HCT116 (cell line): ENCODE measurements at regions not wholly inside any gene's neighbourhood (a gene's known extent, or its start where the extent isn't known, plus 50 kb on each side); places are given as distances from the start of the nearest gene placed in this dataset.

Experiments
- ATAC-seq: fragments of 200-7000 bp; cut with Tn5 transposase; 2 replicates; pipeline ENCODE4 v1.9.1; 2020; ENCODE audit warnings: mild to moderate bottlenecking, moderate library complexity
- BruUV-seq: library from RNA; stranded (reverse); fragments of 400-500 nt; replicated peaks from 2 replicates; lab custom pipeline; 2021; lab: Mats Ljungman, UMichigan
- CTCF ChIA-PET: fragments of 300-600 bp; sonication (Branson Sonifier 250); formaldehyde crosslinking; loops from one replicate; lab custom pipeline; 2021; ENCODE audit warnings: antibody characterized with exemption; lab: Charles Lee
- POLR2A ChIA-PET: fragments of 300-600, 350-600 bp; sonication (Branson Sonifier 250); formaldehyde crosslinking; loops from one replicate; lab custom pipeline; 2021; ENCODE audit warnings: antibody characterized with exemption; lab: Charles Lee
- RAD21 ChIA-PET, 2 experiments: fragments of 300-600 bp; sonication (Branson Sonifier 250); formaldehyde crosslinking; loops; one replicate each; lab custom pipeline; 2023; ENCODE audit warnings: low total read pairs in 2 of 2; ENCODE audit not compliant: uncharacterized antibody in 2 of 2, unreplicated experiment in 2 of 2, low non-redundant PET in 1 of 2; lab: Charles Lee
- DNase-seq: peaks from one replicate; pipeline ENCODE4 v3.0.0-alpha.2; 2010; ENCODE audit warnings: low read depth, low spot score
- H2AFZ ChIP-seq: fragments of 200-600 bp; shearing (Covaris generic), sonication (generic); 2 replicates; pipeline ENCODE4 v1.6.1; 2017; ENCODE audit warnings: low read depth, mixed run types, mixed read lengths, antibody characterized with exemption, low read length; ENCODE audit not compliant: poor library complexity, severe bottlenecking
- H3K27ac ChIP-seq: 2 replicates; pipeline ENCODE4 v1.5.1; 2012; ENCODE audit warnings: low read depth, low read length
- H3K27me3 ChIP-seq: fragments of 200-600 bp; sonication (generic); 2 replicates; pipeline ENCODE4 v1.6.1; 2016; ENCODE audit warnings: mixed run types, low read length, mixed read lengths; ENCODE audit not compliant: insufficient read depth
- H3K36me3 ChIP-seq, 2 experiments: fragments of 200-500 bp in 1 of 2; fragments of 200-600 bp in 1 of 2; sonication (Bioruptor generic) in 1 of 2; sonication (generic) in 1 of 2; 2 replicates each; pipeline versions ENCODE4 v1.5.1 to v1.6.1; 2014 to 2016; ENCODE audit warnings: low read length in 2 of 2, inconsistent platforms in 1 of 2, mixed read lengths in 1 of 2, mixed run types in 1 of 2; ENCODE audit not compliant: insufficient read depth in 2 of 2, control insufficient read depth in 1 of 2
- H3K4me1 ChIP-seq, 2 experiments: fragments of 200-600 bp in 1 of 2; sonication (generic) in 1 of 2; 2 replicates each; pipeline versions ENCODE4 v1.5.1 to v1.6.1; 2012 to 2017; ENCODE audit warnings: low read length in 2 of 2, inconsistent platforms in 1 of 2, mild to moderate bottlenecking in 1 of 2, mixed read lengths in 1 of 2, mixed run types in 1 of 2, moderate library complexity in 1 of 2; ENCODE audit not compliant: insufficient read depth in 2 of 2, control insufficient read depth in 1 of 2
- H3K4me2 ChIP-seq: fragments of 200-600 bp; sonication (generic); 2 replicates; pipeline ENCODE4 v1.6.1; 2017; ENCODE audit warnings: mixed run types, low read length, mixed read lengths
- H3K4me3 ChIP-seq, 2 experiments: fragments of 200-600 bp in 1 of 2; sonication (generic) in 1 of 2; replicated peaks in 1 of 2; 2 replicates each; pipeline ENCODE4 v1.5.1; 2011 to 2016; ENCODE audit warnings: low read length in 2 of 2, control low read depth in 1 of 2, low read depth in 1 of 2, mild to moderate bottlenecking in 1 of 2, mixed read lengths in 1 of 2, mixed run types in 1 of 2
- H3K79me2 ChIP-seq: fragments of 200-600 bp; sonication (generic); 2 replicates; pipeline ENCODE4 v1.6.1; 2017; ENCODE audit warnings: mild to moderate bottlenecking, mixed run types, low read length, moderate library complexity, mixed read lengths; ENCODE audit not compliant: insufficient read depth
- H3K9ac ChIP-seq: fragments of 200-600 bp; sonication (generic); 2 replicates; pipeline ENCODE4 v1.6.1; 2016; ENCODE audit warnings: low read length, mixed read lengths
- H3K9me2 ChIP-seq: fragments of 200-600 bp; sonication (generic), shearing (Covaris generic); 2 replicates; pipeline ENCODE4 v1.6.1; 2017; ENCODE audit warnings: mixed run types, mild to moderate bottlenecking, moderate library complexity; ENCODE audit not compliant: insufficient read depth
- H3K9me3 ChIP-seq, 2 experiments: fragments of 200-500 bp in 1 of 2; fragments of 200-600 bp in 1 of 2; sonication (Bioruptor generic) in 1 of 2; sonication (generic) in 1 of 2; 2 replicates each; pipeline ENCODE4 v1.6.1; 2014 to 2017; ENCODE audit warnings: low read length in 2 of 2, mixed read lengths in 2 of 2, inconsistent platforms in 1 of 2, low read depth in 1 of 2, mild to moderate bottlenecking in 1 of 2, mixed run types in 1 of 2, moderate library complexity in 1 of 2; ENCODE audit not compliant: control insufficient read depth in 1 of 2, insufficient read depth in 1 of 2
- H4K20me1 ChIP-seq: fragments of 200-600 bp; sonication (generic), shearing (Covaris generic); 2 replicates; pipeline ENCODE4 v1.6.1; 2017; ENCODE audit warnings: mixed run types, mild to moderate bottlenecking, moderate library complexity; ENCODE audit not compliant: insufficient read depth
- CBX3 ChIP-seq: IDR thresholded peaks from 2 replicates; pipeline ENCODE4 v1.6.1; 2012; ENCODE audit warnings: low read depth
- CEBPB ChIP-seq: IDR thresholded peaks from 2 replicates; pipeline ENCODE4 v1.6.1; 2012; ENCODE audit warnings: low read depth
- CTCF ChIP-seq, 3 experiments: fragments of 200-600 bp in 1 of 3; sonication (generic) in 1 of 3; IDR thresholded peaks in 2 of 3; conservative IDR thresholded peaks in 1 of 3; 2 replicates each; pipeline ENCODE4 v1.5.1; 2012 to 2017; ENCODE audit warnings: low read depth in 2 of 3, low read length in 2 of 3, antibody characterized with exemption in 1 of 3, borderline replicate concordance in 1 of 3, control low read depth in 1 of 3, mild to moderate bottlenecking in 1 of 3, mixed read lengths in 1 of 3, mixed run types in 1 of 3, moderate library complexity in 1 of 3; ENCODE audit not compliant: insufficient read depth in 1 of 3
- EGR1 ChIP-seq: IDR thresholded peaks from 2 replicates; pipeline ENCODE4 v1.6.1; 2012; ENCODE audit warnings: low read depth
- ELF1 ChIP-seq: IDR thresholded peaks from 2 replicates; pipeline ENCODE4 v1.6.1; 2012; ENCODE audit warnings: low read depth, borderline replicate concordance
- FOSL1 ChIP-seq: IDR thresholded peaks from 2 replicates; pipeline ENCODE4 v1.6.1; 2012; ENCODE audit warnings: low read depth
- MAX ChIP-seq: IDR thresholded peaks from 2 replicates; pipeline ENCODE4 v1.6.1; 2012
- POLR2A ChIP-seq: IDR thresholded peaks from 2 replicates; pipeline ENCODE4 v1.7.0; 2011; ENCODE audit warnings: borderline replicate concordance; ENCODE audit not compliant: insufficient read depth, insufficient read length; ENCODE audit errors: extremely low read depth
- POLR2AphosphoS5 ChIP-seq: IDR thresholded peaks from 2 replicates; pipeline ENCODE4 v1.6.1; 2011; ENCODE audit warnings: mild to moderate bottlenecking, low read depth, low read length, moderate library complexity
- RAD21 ChIP-seq: IDR thresholded peaks from 2 replicates; pipeline ENCODE4 v1.6.1; 2012; ENCODE audit warnings: low read depth, mild to moderate bottlenecking
- REST ChIP-seq: IDR thresholded peaks from 2 replicates; pipeline ENCODE4 v1.6.1; 2012; ENCODE audit warnings: low read depth
- SP1 ChIP-seq: IDR thresholded peaks from 2 replicates; pipeline ENCODE4 v1.6.1; 2012; ENCODE audit warnings: low read depth
- SRF ChIP-seq: IDR thresholded peaks from 2 replicates; pipeline ENCODE4 v1.6.1; 2012; ENCODE audit warnings: low read depth
- ZBTB33 ChIP-seq: IDR thresholded peaks from 2 replicates; pipeline ENCODE4 v1.6.1; 2011; ENCODE audit warnings: mild to moderate bottlenecking, low read length, moderate library complexity; ENCODE audit not compliant: insufficient replicate concordance; ENCODE audit errors: extremely low read depth
- ZNF274 ChIP-seq: fragments of 200-500 bp; sonication (Bioruptor generic); IDR thresholded peaks from 2 replicates; pipeline ENCODE4 v1.6.1; 2014; ENCODE audit warnings: mild to moderate bottlenecking, low read depth, low read length, inconsistent platforms
- intact Hi-C: fragments of 100-400 bp; cut with micrococcal nuclease; formaldehyde crosslinking; loops from 2 replicates; pipeline ENCODE4 v1.10.0; 2022

GRCh38 chr6:144599615-144600014 lies 314.5 kb downstream of the UTRN start (continued):
- no peak for TF ChIP-seq CTCF (IDR thresholded peaks at IDR 0.05 in 2 of 3, conservative IDR thresholded peaks at IDR 0.05 in 1 of 3; ENCODE audit: borderline replicate concordance in 1 of 3, insufficient read depth in 1 of 3, low read depth in 2 of 3, low read length in 2 of 3)
- TF ChIP-seq ZNF274 = no peak
- TF ChIP-seq ELF1 = no peak
- no peak for TF ChIP-seq SRF
- no peak for TF ChIP-seq ZBTB33
- TF ChIP-seq, all 23 proteins: peak for 0

- intact Hi-C loops = no loop called here
- Histone ChIP-seq H3K4me2 (no peak overlapping the region), H3K36me3 (no peaks in the 10 kb centered on the region), H4K20me1 (no peaks in the 10 kb centered on the region), H3K4me1 (peaks cover 0 to 8% of the 10 kb centered on the region in 2 experiments; a peak in 2 of 4 replicates), H3K9ac (no peak overlapping the region), H3K4me3 (no peak overlapping the region), H3K9me3 (peaks cover 3 to 14% of the 10 kb centered on the region in 2 experiments; a peak in 2 of 4 replicates), H3K27me3 (no peaks in the 10 kb centered on the region), H2AFZ (no peak overlapping the region), H3K27ac (no peak overlapping the region), H3K79me2 (no peaks in the 10 kb centered on the region), H3K9me2 (no peaks in the 10 kb centered on the region)
- BruUV-seq = no TSS peak
- no peak for DNase-seq
- ChIA-PET CTCF (interaction anchor here (0.7 to 1.8 kb wide), 3 partner anchors 17 to 536 kb away, joined by 3 to 4 read pairs (median 3); no protein-coding TSS in a partner anchor), POLR2A (interaction anchor here (0.9 kb wide), 1 partner anchor 12 kb away, joined by 3 read pairs; no protein-coding TSS in a partner anchor), RAD21 (no interaction called here)
- ATAC-seq = no peak
- TF ChIP-seq FOSL1 = no peak
- no peak for TF ChIP-seq RAD21
- TF ChIP-seq ZNF274 = no peak
- TF ChIP-seq CEBPB = no peak
- TF ChIP-seq CBX3 = no peak
- no peak for TF ChIP-seq MAX
- no peak for TF ChIP-seq CTCF (IDR thresholded peaks at IDR 0.05 in 2 of 3, conservative IDR thresholded peaks at IDR 0.05 in 1 of 3; ENCODE audit: borderline replicate concordance in 1 of 3, insufficient read depth in 1 of 3, low read depth in 2 of 3, low read length in 2 of 3)
- TF ChIP-seq POLR2A = no peak
- TF ChIP-seq SP1 = no peak
- TF ChIP-seq POLR2AphosphoS5 = no peak
- no peak for TF ChIP-seq EGR1
- no peak for TF ChIP-seq REST
Measured at GRCh38 chr6:144601221-144601620, 316.1 kb downstream of the UTRN start.
